NOMO-1 (cell line): ENCODE measurements at regions not wholly inside any gene's neighbourhood (a gene's known extent, or its start where the extent isn't known, plus 50 kb on each side); places are given as distances from the start of the nearest gene placed in this dataset.
A peak's percentile ranks its signal among the peaks of the same experiment; 100 is the strongest.

Experiments used
- DNase-seq, 2 experiments: peaks; one replicate each; lab custom pipeline; 2025; ENCODE audit not compliant: unreplicated experiment in 2 of 2; lab: John Stamatoyannopoulos, UW

GRCh38 chr5:36355516-36355915, 53.8 kb upstream of the RANBP3L start:
- no peak for DNase-seq

- DNase-seq = no peak
Observed at GRCh38 chr5:36356915-36357314, 55.2 kb upstream of the RANBP3L start.

GRCh38 chr5:36357391-36357975, 55.8 kb upstream of the RANBP3L start:
- no peak for DNase-seq

GRCh38 chr5:36359267-36359666, 57.6 kb upstream of the RANBP3L start:
- no peak for DNase-seq

- DNase-seq = no peak
Observed at GRCh38 chr5:36360307-36360706, 58.6 kb upstream of the RANBP3L start.

GRCh38 chr5:36363101-36363500, 61.4 kb upstream of the RANBP3L start:
- no peak for DNase-seq

GRCh38 chr5:36363744-36364143, 62.0 kb upstream of the RANBP3L start:
- no peak for DNase-seq

GRCh38 chr5:36364473-36364872, 62.8 kb upstream of the RANBP3L start:
- no peak for DNase-seq

- DNase-seq = no peak
Observed at GRCh38 chr5:36365896-36366295, 64.2 kb upstream of the RANBP3L start.

- no peak for DNase-seq
Observed at GRCh38 chr5:36366883-36367282, 65.2 kb upstream of the RANBP3L start.

GRCh38 chr5:36367524-36367923, 65.8 kb upstream of the RANBP3L start:
- DNase-seq = no peak

GRCh38 chr5:36369219-36369690, 67.6 kb upstream of the RANBP3L start:
- no peak for DNase-seq

GRCh38 chr5:36370073-36370472, 68.4 kb upstream of the RANBP3L start:
- no peak for DNase-seq

- no peak for DNase-seq
Observed at GRCh38 chr5:36371366-36371765, 69.7 kb upstream of the RANBP3L start.

GRCh38 chr5:36373527-36374086, 71.9 kb upstream of the RANBP3L start:
- DNase-seq = peak; percentile 85 to 90

GRCh38 chr5:36374266-36374862, 72.7 kb upstream of the RANBP3L start:
- DNase-seq = no peak

GRCh38 chr5:36377192-36377591, 75.5 kb upstream of the RANBP3L start:
- DNase-seq = no peak

GRCh38 chr5:36378551-36378950, 76.8 kb upstream of the RANBP3L start:
- DNase-seq = no peak

GRCh38 chr5:36382890-36383289, 81.2 kb upstream of the RANBP3L start:
- DNase-seq = no peak

GRCh38 chr5:36383942-36384341, 82.2 kb upstream of the RANBP3L start:
- DNase-seq = no peak

GRCh38 chr5:36384845-36385244, 83.1 kb upstream of the RANBP3L start:
- DNase-seq = no peak

- DNase-seq = no peak
Observed at GRCh38 chr5:36385495-36385894, 83.8 kb upstream of the RANBP3L start.
